ENCODE measurements at regions not wholly inside any gene's neighbourhood (a gene's known extent, or its start where the extent isn't known, plus 50 kb on each side); places are given as distances from the start of the nearest gene placed in this dataset.

GRCh38 chr9:120158221-120158620 is 421.7 kb downstream of the CDK5RAP2 start:
- no peak overlapping the region for H3K4me3 ChIP-seq (ENCODE audit: low read length)
- TF ChIP-seq CTCF (IDR thresholded peaks at IDR 0.05; ENCODE audit: low read depth, low read length, poor library complexity, severe bottlenecking) (no peak), EZH2phosphoT487 (IDR thresholded peaks at IDR 0.05; ENCODE audit: borderline replicate concordance, low read length) (no peak)
- H3F3A ChIP-seq (ENCODE audit: control insufficient read depth, insufficient read depth): no peaks in the 10 kb centered on the region
- no peaks in the 10 kb centered on the region for H3K9me2 ChIP-seq (replicated peaks; ENCODE audit: control insufficient read depth, low read length)
- no peaks in the 10 kb centered on the region for H3K36me3 ChIP-seq (ENCODE audit: control insufficient read depth, low read length)
- H3K4me2 ChIP-seq (ENCODE audit: low read length): no peak overlapping the region
- H3K9me3 ChIP-seq (ENCODE audit: control insufficient read depth, insufficient read depth, low read length): no peaks in the 10 kb centered on the region
- H3K27me3 ChIP-seq (ENCODE audit: control insufficient read depth, low read length): no peaks in the 10 kb centered on the region
- no peak overlapping the region for H3K27ac ChIP-seq (ENCODE audit: low read depth, low read length)
- H3K4me1 ChIP-seq (ENCODE audit: control insufficient read depth, low read length): no peaks in the 10 kb centered on the region
- no peaks in the 10 kb centered on the region for H3K79me2 ChIP-seq (ENCODE audit: control insufficient read depth, low read length)
- no peaks in the 10 kb centered on the region for H4K20me1 ChIP-seq (ENCODE audit: control insufficient read depth, insufficient read depth, low read depth, low read length)

GRCh38 chr9:120156376-120156775 is 423.6 kb downstream of the CDK5RAP2 start:
- TF ChIP-seq EZH2phosphoT487 (IDR thresholded peaks at IDR 0.05; ENCODE audit: borderline replicate concordance, low read length) (no peak), CTCF (IDR thresholded peaks at IDR 0.05; ENCODE audit: low read depth, low read length, poor library complexity, severe bottlenecking) (no peak)
- Histone ChIP-seq H3K4me2 (ENCODE audit: low read length) (no peak overlapping the region), H3K79me2 (ENCODE audit: control insufficient read depth, low read length) (no peaks in the 10 kb centered on the region), H4K20me1 (ENCODE audit: control insufficient read depth, insufficient read depth, low read depth, low read length) (no peaks in the 10 kb centered on the region), H3K27ac (ENCODE audit: low read depth, low read length) (no peak overlapping the region), H3K36me3 (ENCODE audit: control insufficient read depth, low read length) (no peaks in the 10 kb centered on the region), H3K9me2 (replicated peaks; ENCODE audit: control insufficient read depth, low read length) (no peaks in the 10 kb centered on the region), H3K9me3 (ENCODE audit: control insufficient read depth, insufficient read depth, low read length) (no peaks in the 10 kb centered on the region), H3F3A (ENCODE audit: control insufficient read depth, insufficient read depth) (no peaks in the 10 kb centered on the region), H3K27me3 (ENCODE audit: control insufficient read depth, low read length) (no peaks in the 10 kb centered on the region), H3K4me1 (ENCODE audit: control insufficient read depth, low read length) (no peaks in the 10 kb centered on the region), H3K4me3 (ENCODE audit: low read length) (no peak overlapping the region)

DNA sequence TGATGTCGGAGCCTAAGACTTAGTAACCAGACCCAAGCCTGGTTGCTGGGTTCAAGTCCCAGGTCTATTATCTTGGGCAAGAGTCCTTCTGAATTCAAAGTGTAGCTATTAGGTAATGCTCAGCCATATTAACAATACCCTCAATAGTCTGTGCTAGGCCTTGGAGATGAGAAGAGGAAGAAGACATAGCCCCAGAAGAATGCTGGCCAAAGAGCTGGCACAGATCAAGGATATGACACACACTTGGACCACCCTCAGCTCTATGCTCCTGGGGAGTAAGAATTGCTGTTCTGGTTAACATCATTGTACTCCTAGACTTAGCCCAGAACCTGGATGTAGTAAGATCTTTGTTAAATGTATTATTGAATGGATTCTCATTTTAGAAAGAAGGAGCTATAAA is 426.7 kb downstream of the CDK5RAP2 start:
- Histone ChIP-seq H3K4me3 (ENCODE audit: low read length) (no peak overlapping the region), H3K36me3 (ENCODE audit: control insufficient read depth, low read length) (no peaks in the 10 kb centered on the region), H3K27ac (ENCODE audit: low read depth, low read length) (no peak overlapping the region), H3K27me3 (ENCODE audit: control insufficient read depth, low read length) (no peaks in the 10 kb centered on the region), H3K9me2 (replicated peaks; ENCODE audit: control insufficient read depth, low read length) (no peaks in the 10 kb centered on the region), H3K4me1 (ENCODE audit: control insufficient read depth, low read length) (no peaks in the 10 kb centered on the region), H3K79me2 (ENCODE audit: control insufficient read depth, low read length) (no peaks in the 10 kb centered on the region), H3F3A (ENCODE audit: control insufficient read depth, insufficient read depth) (no peaks in the 10 kb centered on the region), H4K20me1 (ENCODE audit: control insufficient read depth, insufficient read depth, low read depth, low read length) (no peaks in the 10 kb centered on the region), H3K4me2 (ENCODE audit: low read length) (no peak overlapping the region), H3K9me3 (ENCODE audit: control insufficient read depth, insufficient read depth, low read length) (no peaks in the 10 kb centered on the region)
- TF ChIP-seq CTCF (IDR thresholded peaks at IDR 0.05; ENCODE audit: low read depth, low read length, poor library complexity, severe bottlenecking) (no peak), EZH2phosphoT487 (IDR thresholded peaks at IDR 0.05; ENCODE audit: borderline replicate concordance, low read length) (no peak)

GRCh38 chr9:120152295-120152694 is 427.7 kb downstream of the CDK5RAP2 start:
- Histone ChIP-seq H3K27ac (ENCODE audit: low read depth, low read length) (no peak overlapping the region), H3K27me3 (ENCODE audit: control insufficient read depth, low read length) (no peaks in the 10 kb centered on the region), H3K79me2 (ENCODE audit: control insufficient read depth, low read length) (no peaks in the 10 kb centered on the region), H4K20me1 (ENCODE audit: control insufficient read depth, insufficient read depth, low read depth, low read length) (no peaks in the 10 kb centered on the region), H3K9me2 (replicated peaks; ENCODE audit: control insufficient read depth, low read length) (no peaks in the 10 kb centered on the region), H3K4me2 (ENCODE audit: low read length) (no peak overlapping the region), H3F3A (ENCODE audit: control insufficient read depth, insufficient read depth) (no peaks in the 10 kb centered on the region), H3K36me3 (ENCODE audit: control insufficient read depth, low read length) (no peaks in the 10 kb centered on the region), H3K4me1 (ENCODE audit: control insufficient read depth, low read length) (no peaks in the 10 kb centered on the region), H3K9me3 (ENCODE audit: control insufficient read depth, insufficient read depth, low read length) (no peaks in the 10 kb centered on the region), H3K4me3 (ENCODE audit: low read length) (no peak overlapping the region)
- TF ChIP-seq EZH2phosphoT487 (IDR thresholded peaks at IDR 0.05; ENCODE audit: borderline replicate concordance, low read length): no peak
- TF ChIP-seq CTCF (IDR thresholded peaks at IDR 0.05; ENCODE audit: low read depth, low read length, poor library complexity, severe bottlenecking): no peak

All from DOHH2 (cell line).